ENCODE measurements at regions not wholly inside any gene's neighbourhood (a gene's known extent, or its start where the extent isn't known, plus 50 kb on each side); places are given as distances from the start of the nearest gene placed in this dataset.

DNA sequence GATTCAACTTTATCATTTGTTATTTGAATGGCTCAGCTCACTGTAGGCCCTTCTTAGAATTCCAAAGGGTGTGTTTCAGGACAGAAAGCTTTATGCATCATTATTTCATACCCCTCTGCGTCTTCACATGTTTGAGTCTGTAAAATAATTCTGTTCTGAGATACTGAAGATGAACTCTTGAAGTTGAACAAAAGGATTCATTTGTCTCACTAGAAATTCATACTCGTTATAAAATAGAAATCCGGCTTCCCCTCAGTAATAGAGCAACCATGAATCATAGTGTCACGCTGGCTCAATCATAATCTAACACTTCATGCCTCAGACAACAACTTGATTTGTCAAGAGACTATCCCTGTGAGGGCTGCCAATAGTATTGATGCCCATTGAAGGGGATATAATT lies 1015.4 kb upstream of the SEMA6D start:
- intact Hi-C loops (cut with micrococcal nuclease; ENCODE audit: unreplicated experiment): no loop called here

DNA sequence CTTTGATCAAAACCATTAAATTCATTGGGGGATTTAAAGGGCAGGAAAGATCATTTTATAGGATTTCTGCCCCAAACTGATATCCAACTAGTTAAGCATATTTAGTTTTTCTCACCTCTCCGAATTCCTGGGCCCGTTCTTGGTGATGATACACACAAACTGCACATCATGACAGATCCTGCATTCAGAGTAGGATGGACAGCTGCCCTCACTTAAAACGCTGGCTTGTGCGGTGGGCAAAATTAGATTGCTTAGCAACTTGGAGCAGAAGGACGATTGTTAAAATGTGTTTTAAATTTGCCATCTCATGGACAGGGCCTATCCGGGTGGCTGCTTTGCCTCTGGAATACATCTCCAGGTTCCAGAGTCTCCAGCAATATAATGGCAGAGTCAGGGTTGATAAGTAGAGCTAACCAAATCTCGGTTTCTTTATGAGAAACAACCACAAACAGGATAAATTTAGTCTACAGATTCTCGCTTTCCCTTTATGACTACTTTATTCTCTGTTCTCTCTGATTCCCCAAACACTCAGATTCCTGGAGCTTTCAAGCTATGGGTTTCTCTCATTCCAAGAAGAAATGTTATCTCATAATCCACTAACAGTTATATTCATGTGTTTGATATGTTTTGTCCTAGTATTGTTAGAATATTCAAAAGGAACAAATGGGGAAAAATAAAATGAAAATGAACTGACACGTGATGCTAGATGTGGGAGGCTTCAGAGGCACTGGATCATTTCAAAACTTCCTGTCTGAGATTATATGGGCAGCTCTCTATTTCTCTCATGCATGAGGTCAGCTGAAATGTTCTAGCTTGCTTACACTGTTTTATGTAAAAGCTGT lies 1014.1 kb upstream of the SEMA6D start:
- Histone ChIP-seq H3K9me2 (ENCODE audit: insufficient read depth, low read length) (no peaks in the 10 kb centered on the region), H2AFZ (ENCODE audit: low read length) (no peak overlapping the region), H3K9me3 (ENCODE audit: low read length) (no peaks in the 10 kb centered on the region), H3K4me1 (ENCODE audit: insufficient read depth, low read length, poor library complexity, severe bottlenecking) (no peaks in the 10 kb centered on the region), H3K4me3 (ENCODE audit: low read depth, low read length, poor library complexity, severe bottlenecking) (no peak overlapping the region), H3K79me2 (ENCODE audit: insufficient read depth, low read depth, low read length) (no peaks in the 10 kb centered on the region), H4K20me1 (ENCODE audit: insufficient read depth, low read length) (no peaks in the 10 kb centered on the region), H3K4me2 (ENCODE audit: low read length) (no peak overlapping the region), H3K36me3 (ENCODE audit: insufficient read depth, low read length) (no peaks in the 10 kb centered on the region), H3K27ac (ENCODE audit: low read depth, low read length, poor library complexity, severe bottlenecking) (no peak overlapping the region)
- no TSS peak for BruUV-seq (replicated peaks)
- TF ChIP-seq, protein P1, sequence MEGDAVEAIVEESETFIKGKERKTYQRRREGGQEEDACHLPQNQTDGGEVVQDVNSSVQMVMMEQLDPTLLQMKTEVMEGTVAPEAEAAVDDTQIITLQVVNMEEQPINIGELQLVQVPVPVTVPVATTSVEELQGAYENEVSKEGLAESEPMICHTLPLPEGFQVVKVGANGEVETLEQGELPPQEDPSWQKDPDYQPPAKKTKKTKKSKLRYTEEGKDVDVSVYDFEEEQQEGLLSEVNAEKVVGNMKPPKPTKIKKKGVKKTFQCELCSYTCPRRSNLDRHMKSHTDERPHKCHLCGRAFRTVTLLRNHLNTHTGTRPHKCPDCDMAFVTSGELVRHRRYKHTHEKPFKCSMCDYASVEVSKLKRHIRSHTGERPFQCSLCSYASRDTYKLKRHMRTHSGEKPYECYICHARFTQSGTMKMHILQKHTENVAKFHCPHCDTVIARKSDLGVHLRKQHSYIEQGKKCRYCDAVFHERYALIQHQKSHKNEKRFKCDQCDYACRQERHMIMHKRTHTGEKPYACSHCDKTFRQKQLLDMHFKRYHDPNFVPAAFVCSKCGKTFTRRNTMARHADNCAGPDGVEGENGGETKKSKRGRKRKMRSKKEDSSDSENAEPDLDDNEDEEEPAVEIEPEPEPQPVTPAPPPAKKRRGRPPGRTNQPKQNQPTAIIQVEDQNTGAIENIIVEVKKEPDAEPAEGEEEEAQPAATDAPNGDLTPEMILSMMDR (conservative IDR thresholded peaks at IDR 0.05; ENCODE audit: low read length): no peak
- TF ChIP-seq EZH2phosphoT487 (IDR thresholded peaks at IDR 0.05; ENCODE audit: borderline replicate concordance, low read depth, low read length): no peak
- intact Hi-C loops (cut with micrococcal nuclease; ENCODE audit: unreplicated experiment): no loop called here
- CTCF ChIA-PET (ENCODE audit: unreplicated experiment): no interaction called here
- POLR2A ChIA-PET: interaction anchor here (1.0 kb wide), 1 partner anchor 9 kb away, joined by 3 read pairs; no protein-coding TSS in a partner anchor
- no peak for DNase-seq (ENCODE audit: low spot score)

More for the DNA sequence above, 1015.4 kb upstream of the SEMA6D start:
- Histone ChIP-seq H2AFZ (ENCODE audit: low read length) (no peak overlapping the region), H3K9me3 (ENCODE audit: low read length) (no peaks in the 10 kb centered on the region), H3K79me2 (ENCODE audit: insufficient read depth, low read depth, low read length) (no peaks in the 10 kb centered on the region), H3K4me2 (ENCODE audit: low read length) (no peak overlapping the region), H4K20me1 (ENCODE audit: insufficient read depth, low read length) (no peaks in the 10 kb centered on the region), H3K9me2 (ENCODE audit: insufficient read depth, low read length) (no peaks in the 10 kb centered on the region), H3K36me3 (ENCODE audit: insufficient read depth, low read length) (no peaks in the 10 kb centered on the region), H3K4me1 (ENCODE audit: insufficient read depth, low read length, poor library complexity, severe bottlenecking) (no peaks in the 10 kb centered on the region), H3K27ac (ENCODE audit: low read depth, low read length, poor library complexity, severe bottlenecking) (no peak overlapping the region), H3K4me3 (ENCODE audit: low read depth, low read length, poor library complexity, severe bottlenecking) (no peak overlapping the region)
- no TSS peak for BruUV-seq (replicated peaks)
- no peak for DNase-seq (ENCODE audit: low spot score)
- ChIA-PET POLR2A (no interaction called here), CTCF (ENCODE audit: unreplicated experiment) (no interaction called here)
- TF ChIP-seq, protein P1 (conservative IDR thresholded peaks at IDR 0.05; ENCODE audit: low read length): no peak
- TF ChIP-seq EZH2phosphoT487 (IDR thresholded peaks at IDR 0.05; ENCODE audit: borderline replicate concordance, low read depth, low read length): no peak

All from OCI-LY7 (cell line).